ENCODE measurements at regions not wholly inside any gene's neighbourhood (a gene's known extent, or its start where the extent isn't known, plus 50 kb on each side); places are given as distances from the start of the nearest gene placed in this dataset.

GRCh38 chr9:21670374-21670773 lies 132.1 kb upstream of the MTAP start:
- DNase-seq (ENCODE audit: low read depth): no peak

DNA sequence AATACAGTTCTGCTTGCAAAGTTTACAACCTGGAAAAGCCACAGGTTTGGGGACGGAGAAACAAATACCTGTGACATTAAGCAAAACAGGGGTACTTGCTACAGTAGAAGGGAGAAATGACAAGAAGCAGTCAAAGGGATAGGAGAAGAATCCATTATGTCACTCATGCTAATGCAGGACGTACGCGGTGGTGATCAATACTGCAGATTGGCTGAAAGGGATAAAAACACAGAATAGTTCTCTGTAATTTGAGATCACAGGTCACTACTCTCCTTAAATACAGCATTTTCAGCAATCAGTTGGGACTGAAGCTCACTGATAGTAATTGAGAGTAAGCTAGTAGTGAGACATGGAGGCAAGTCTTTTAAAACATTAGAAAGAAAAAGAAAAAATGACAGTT lies 130.3 kb upstream of the MTAP start:
- no peak for DNase-seq (ENCODE audit: low read depth)

DNA sequence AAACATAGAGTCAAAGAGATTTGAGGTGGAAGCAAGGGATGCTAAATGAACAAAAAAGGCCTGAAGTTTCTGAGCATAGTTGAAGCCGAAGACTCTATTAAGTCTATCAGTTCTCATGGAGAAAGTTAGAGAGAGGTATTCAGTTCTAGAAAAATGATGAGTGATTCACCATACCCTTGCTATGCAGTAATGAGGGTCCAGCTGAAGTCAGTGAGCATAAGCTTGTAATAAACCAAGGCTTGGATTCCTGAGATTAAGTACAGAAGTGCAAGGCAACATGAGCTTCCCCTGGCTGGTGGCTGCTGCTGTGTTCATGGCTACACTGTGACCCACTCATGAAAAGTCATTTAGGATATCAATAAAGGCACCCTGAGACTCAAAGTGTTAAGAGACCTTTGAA lies 129.7 kb upstream of the MTAP start:
- no peak for DNase-seq (ENCODE audit: low read depth)

- DNase-seq (ENCODE audit: low read depth): no peak
Measured at GRCh38 chr9:21674894-21675293, 127.5 kb upstream of the MTAP start.

DNA sequence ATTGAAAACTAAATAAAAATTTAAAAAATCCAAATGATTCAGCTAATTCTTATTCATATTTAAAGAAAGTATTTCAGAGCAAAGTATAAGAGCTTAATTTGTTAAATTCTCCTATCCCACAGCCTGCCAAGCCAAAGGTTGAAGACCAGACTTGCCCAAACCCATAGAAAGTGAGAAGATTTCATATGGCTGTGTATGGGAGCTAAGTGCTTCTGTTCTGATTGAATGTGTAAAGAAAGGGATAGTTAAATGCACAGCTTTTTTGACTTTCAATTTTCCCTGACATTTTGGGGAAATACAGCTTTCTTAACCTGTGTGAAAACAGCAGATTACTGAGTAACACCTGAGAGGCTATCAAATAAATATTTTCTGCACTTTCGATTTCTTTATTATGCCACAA lies 125.0 kb upstream of the MTAP start:
- DNase-seq (ENCODE audit: low read depth): no peak

GRCh38 chr9:21677834-21678233 lies 124.6 kb upstream of the MTAP start:
- no peak for DNase-seq (ENCODE audit: low read depth)

DNA sequence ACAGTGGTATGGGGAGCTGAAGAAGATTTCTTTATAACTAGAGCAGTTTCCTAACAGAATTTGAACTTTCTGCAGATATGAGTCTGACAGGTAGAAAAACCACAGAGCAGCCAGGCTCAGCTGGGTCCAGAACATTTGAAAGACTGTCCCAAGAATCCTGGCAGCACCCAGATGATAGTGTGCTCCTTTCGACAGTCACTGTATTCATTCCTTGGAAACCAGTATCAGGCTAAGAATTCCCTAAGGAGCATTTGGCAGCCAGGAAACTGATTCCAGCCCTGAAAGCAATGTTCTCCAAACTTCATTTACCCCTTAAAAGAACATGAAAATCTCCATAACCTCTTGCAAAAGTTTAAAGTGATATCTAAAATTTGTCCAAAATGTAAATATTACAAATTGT lies 123.0 kb upstream of the MTAP start:
- DNase-seq (ENCODE audit: low read depth): no peak

DNA sequence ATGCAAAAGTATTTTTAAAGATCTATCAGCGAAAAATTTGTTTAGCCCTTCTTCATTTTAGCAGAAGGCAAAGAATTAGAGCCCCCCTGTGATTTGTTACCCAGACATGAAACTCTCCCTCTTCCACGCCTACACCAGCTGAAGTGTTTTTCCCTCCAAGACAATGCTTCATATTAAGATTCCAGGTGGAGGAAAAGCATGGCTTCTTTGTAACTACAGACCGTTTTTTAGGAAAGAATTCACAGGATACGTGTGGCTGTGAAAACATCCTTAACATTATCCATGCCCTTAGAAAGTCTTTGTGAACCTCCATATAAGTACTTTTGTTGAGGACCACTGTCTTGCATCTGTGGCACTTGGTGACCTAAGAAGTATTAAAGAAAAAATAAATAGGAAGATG lies 121.8 kb upstream of the MTAP start:
- no peak for DNase-seq (ENCODE audit: low read depth)

GRCh38 chr9:21681641-21682040 lies 120.8 kb upstream of the MTAP start:
- DNase-seq (ENCODE audit: low read depth): no peak

GRCh38 chr9:21682381-21682780 lies 120.1 kb upstream of the MTAP start:
- no peak for DNase-seq (ENCODE audit: low read depth)

- DNase-seq (ENCODE audit: low read depth): no peak
Measured at GRCh38 chr9:21682981-21683380, 119.5 kb upstream of the MTAP start.

DNA sequence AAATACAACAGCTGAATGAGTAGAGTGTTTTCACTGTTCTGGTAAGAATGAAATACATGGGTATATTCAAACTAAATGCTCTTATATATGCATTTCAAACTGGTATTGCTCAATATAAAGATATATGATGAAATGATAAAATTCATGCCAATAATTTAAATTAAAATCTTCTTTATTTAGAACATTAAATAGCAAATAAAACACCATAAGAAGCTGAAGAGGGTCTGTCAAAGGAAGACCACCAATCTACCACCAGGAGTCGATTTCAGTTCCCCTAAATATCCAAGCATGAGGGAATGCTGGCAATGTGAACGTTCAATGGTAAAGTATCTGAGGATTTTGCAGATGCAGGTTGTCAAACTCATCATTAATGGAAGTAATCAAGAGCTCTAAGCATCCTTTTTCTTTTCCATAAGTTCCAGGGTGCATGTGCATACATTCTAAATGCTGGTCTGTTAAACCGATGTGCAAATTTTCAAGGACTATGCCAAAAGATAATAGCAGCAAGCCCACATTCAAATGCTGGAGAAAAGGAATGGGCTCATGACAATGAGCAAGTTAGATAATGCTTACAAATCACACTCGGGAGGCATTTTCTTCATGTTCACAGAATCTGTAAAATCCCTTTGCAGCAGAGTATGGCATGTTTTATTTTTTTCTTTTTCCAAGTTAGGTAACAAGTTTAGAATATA lies 118.8 kb upstream of the MTAP start:
- no peak for DNase-seq (ENCODE audit: low read depth)

GRCh38 chr9:21684231-21684630 lies 118.2 kb upstream of the MTAP start:
- no peak for DNase-seq (ENCODE audit: low read depth)

DNA sequence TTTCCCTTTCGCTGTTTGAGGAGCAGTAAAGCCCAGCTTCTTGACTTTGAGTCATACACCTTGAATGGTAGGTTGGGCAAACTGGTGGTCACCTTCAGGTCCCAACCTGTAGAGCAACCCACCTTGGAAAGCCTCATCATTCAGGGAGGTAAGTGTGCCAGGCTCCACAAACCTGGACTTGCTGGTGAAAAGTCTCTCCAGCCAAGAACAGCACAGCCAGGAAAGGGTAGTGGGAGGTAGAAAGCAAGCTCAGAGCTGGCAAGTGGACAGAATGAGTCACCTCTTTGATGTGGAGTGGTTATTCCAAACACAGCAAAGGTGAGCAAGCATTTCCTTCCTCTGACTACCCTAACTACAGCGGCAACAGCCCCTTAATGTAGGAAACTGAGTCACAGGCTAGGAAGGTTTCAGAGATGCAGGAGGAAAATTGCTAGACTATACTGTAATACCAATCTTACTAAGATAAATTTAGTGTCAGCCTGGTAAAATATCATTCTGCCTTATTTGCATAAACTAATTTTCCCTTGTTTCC lies 117.5 kb upstream of the MTAP start:
- DNase-seq (ENCODE audit: low read depth): peak; percentile 59

DNA sequence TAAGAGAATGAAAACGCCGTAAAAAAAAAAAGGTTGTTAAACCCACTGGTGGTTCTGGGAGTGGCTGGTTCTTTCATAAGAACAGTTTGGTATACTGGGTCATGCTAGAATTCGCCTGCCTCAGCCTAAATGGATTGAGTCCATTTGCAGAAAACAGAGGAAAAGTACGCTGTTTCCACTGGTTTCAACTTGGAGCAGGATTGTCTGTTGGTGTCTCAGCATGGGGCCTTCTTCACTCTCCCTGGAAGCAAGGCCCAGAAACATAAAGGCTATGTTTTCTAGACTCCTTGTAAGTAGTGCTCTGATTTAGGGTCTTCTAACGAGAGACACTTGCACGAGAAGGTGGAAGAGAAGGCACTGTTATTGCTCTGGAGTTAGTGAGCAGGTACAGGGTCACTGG lies 116.9 kb upstream of the MTAP start:
- DNase-seq (ENCODE audit: low read depth): no peak

- no peak for DNase-seq (ENCODE audit: low read depth)
Measured at GRCh38 chr9:21686738-21687137, 115.7 kb upstream of the MTAP start.

DNA sequence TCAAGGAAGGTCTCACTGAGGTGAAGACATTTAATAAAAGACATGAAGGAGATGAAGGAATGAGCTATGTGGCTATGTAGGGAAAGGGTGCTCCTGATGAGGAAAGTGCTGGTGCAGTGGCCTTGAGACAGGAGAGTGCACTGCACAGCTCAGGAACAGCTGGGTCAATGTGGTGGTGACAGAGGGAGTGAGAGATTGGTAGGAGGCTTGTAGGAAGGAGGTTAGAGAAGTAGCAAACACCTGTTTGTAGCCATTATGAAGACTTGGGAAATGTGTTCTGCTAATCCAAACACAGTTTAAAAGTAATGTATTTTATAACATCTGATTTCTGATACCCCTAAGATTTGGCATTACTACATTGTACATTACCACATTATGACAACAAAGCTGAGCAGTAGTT lies 115.1 kb upstream of the MTAP start:
- DNase-seq (ENCODE audit: low read depth): no peak

GRCh38 chr9:21688108-21689102 lies 114.0 kb upstream of the MTAP start:
- DNase-seq (ENCODE audit: low read depth): no peak

- no peak for DNase-seq (ENCODE audit: low read depth)
Measured at GRCh38 chr9:21689854-21690253, 112.6 kb upstream of the MTAP start.

GRCh38 chr9:21690561-21690960 lies 111.9 kb upstream of the MTAP start:
- no peak for DNase-seq (ENCODE audit: low read depth)

DNA sequence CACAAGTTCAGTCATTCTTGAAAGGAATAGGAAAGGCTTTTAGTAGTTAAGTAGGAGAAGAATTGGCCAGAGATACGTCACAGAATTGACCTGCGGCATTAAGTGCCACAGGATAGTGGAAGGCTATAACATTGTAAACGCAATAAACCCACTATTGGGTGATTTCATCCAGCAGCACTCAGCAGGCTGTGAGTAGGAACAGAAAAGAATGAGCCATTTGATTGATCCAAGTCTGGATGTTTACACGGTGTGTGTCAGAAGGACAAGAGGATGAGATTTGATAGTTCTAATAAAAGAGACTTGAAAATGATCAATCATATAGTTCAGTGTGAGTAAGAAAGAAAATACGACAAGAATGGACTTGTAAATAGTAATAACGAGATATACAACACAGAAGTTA lies 110.0 kb upstream of the MTAP start:
- DNase-seq (ENCODE audit: low read depth): no peak

GRCh38 chr9:21694424-21694823 lies 108.0 kb upstream of the MTAP start:
- no peak for DNase-seq (ENCODE audit: low read depth)

DNA sequence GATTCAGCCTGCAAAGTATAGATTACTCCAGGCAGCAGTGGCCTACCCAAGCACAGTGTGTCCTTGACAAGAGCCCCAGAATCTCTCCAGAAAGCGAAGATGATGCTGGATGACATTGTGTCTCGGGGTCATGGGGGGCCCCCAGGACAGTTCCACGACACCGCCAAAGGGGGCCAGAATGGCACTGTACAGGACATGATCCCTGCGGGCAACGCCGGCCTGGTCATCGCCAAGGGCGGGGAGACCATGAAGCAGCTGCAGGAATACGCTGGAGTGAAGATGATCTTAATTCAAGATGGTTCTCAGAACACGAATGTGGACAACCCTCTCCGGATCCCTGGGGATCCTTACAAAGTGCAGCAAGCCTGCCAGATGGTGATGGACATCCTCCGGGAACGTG lies 107.0 kb upstream of the MTAP start:
- no peak for DNase-seq (ENCODE audit: low read depth)
